ENCODE measurements at regions not wholly inside any gene's neighbourhood (a gene's known extent, or its start where the extent isn't known, plus 50 kb on each side); places are given as distances from the start of the nearest gene placed in this dataset.

- Histone ChIP-seq H3K27ac (no peak overlapping the region), H3K4me3 (ENCODE audit: low read depth, low read length) (no peak overlapping the region), H3K36me3 (replicated peaks) (no peaks in the 10 kb centered on the region), H3K27me3 (replicated peaks) (no peaks in the 10 kb centered on the region)
- DNase-seq: no peak
- in situ Hi-C loops (cut with HindIII; ENCODE audit: low pct_ligation_motif_present, low sequenced_read_pairs): no loop called here
- TF ChIP-seq CTCF (IDR thresholded peaks at IDR 0.05; ENCODE audit: low read depth, low read length, missing control alignments): no peak
Observed at GRCh38 chr6:2469428-2469827, 224.0 kb upstream of the GMDS start.

GRCh38 chr6:2468601-2468955 is 223.2 kb upstream of the GMDS start:
- in situ Hi-C loops (cut with HindIII; ENCODE audit: low pct_ligation_motif_present, low sequenced_read_pairs): no loop called here
- H3K27me3 ChIP-seq (replicated peaks): no peaks in the 10 kb centered on the region
- no peaks in the 10 kb centered on the region for H3K36me3 ChIP-seq (replicated peaks)
- TF ChIP-seq CTCF (IDR thresholded peaks at IDR 0.05; ENCODE audit: low read depth, low read length, missing control alignments): no peak
- no peak for DNase-seq
- H3K27ac ChIP-seq: no peak overlapping the region
- no peak overlapping the region for H3K4me3 ChIP-seq (ENCODE audit: low read depth, low read length)

GRCh38 chr6:2467929-2468600 is 222.7 kb upstream of the GMDS start:
- Histone ChIP-seq H3K4me3 (ENCODE audit: low read depth, low read length) (no peak overlapping the region), H3K27me3 (replicated peaks) (no peaks in the 10 kb centered on the region)
- in situ Hi-C loops (cut with HindIII; ENCODE audit: low pct_ligation_motif_present, low sequenced_read_pairs): no loop called here

GRCh38 chr6:2465336-2465735 is 219.9 kb upstream of the GMDS start:
- no peak overlapping the region for H3K27ac ChIP-seq
- no peak for TF ChIP-seq CTCF (IDR thresholded peaks at IDR 0.05; ENCODE audit: low read depth, low read length, missing control alignments)
- no peak overlapping the region for H3K4me3 ChIP-seq (ENCODE audit: low read depth, low read length)
- no peaks in the 10 kb centered on the region for H3K27me3 ChIP-seq (replicated peaks)
- in situ Hi-C loops (cut with HindIII; ENCODE audit: low pct_ligation_motif_present, low sequenced_read_pairs): no loop called here
- H3K36me3 ChIP-seq (replicated peaks): no peaks in the 10 kb centered on the region
- DNase-seq: no peak

More at GRCh38 chr6:2467929-2468600, 222.7 kb upstream of the GMDS start:
- no peak for DNase-seq
- Histone ChIP-seq H3K36me3 (replicated peaks) (no peaks in the 10 kb centered on the region), H3K27ac (no peak overlapping the region)
- no peak for TF ChIP-seq CTCF (IDR thresholded peaks at IDR 0.05; ENCODE audit: low read depth, low read length, missing control alignments)

- no peak for TF ChIP-seq CTCF (IDR thresholded peaks at IDR 0.05; ENCODE audit: low read depth, low read length, missing control alignments)
- H3K4me3 ChIP-seq (ENCODE audit: low read depth, low read length): no peak overlapping the region
- no peaks in the 10 kb centered on the region for H3K36me3 ChIP-seq (replicated peaks)
- no peak overlapping the region for H3K27ac ChIP-seq
- H3K27me3 ChIP-seq (replicated peaks): no peaks in the 10 kb centered on the region
- in situ Hi-C loops (cut with HindIII; ENCODE audit: low pct_ligation_motif_present, low sequenced_read_pairs): no loop called here
- no peak for DNase-seq
Observed at GRCh38 chr6:2464641-2465040, 219.2 kb upstream of the GMDS start.

GRCh38 chr6:2462831-2463230 is 217.4 kb upstream of the GMDS start:
- Histone ChIP-seq H3K27me3 (replicated peaks) (no peaks in the 10 kb centered on the region), H3K36me3 (replicated peaks) (no peaks in the 10 kb centered on the region), H3K4me3 (ENCODE audit: low read depth, low read length) (no peak overlapping the region), H3K27ac (no peak overlapping the region)
- no peak for TF ChIP-seq CTCF (IDR thresholded peaks at IDR 0.05; ENCODE audit: low read depth, low read length, missing control alignments)
- in situ Hi-C loops (cut with HindIII; ENCODE audit: low pct_ligation_motif_present, low sequenced_read_pairs): no loop called here
- DNase-seq: no peak
